GM10266 (cell line): ENCODE measurements at regions not wholly inside any gene's neighbourhood (a gene's known extent, or its start where the extent isn't known, plus 50 kb on each side); places are given as distances from the start of the nearest gene placed in this dataset.
"Not testable (repeated sequence)": the region's sequence is repeated elsewhere in the genome, so short reads cannot be mapped to it uniquely, and the experiment has no call there.

Source experiments
- DNase-seq: peaks from one replicate; pipeline ENCODE4 v3.0.0; 2012; ENCODE audit errors: extremely low spot score
- TF ChIP-seq, protein P1 (sequence below): IDR thresholded peaks from 2 replicates; pipeline ENCODE4 v1.5.1; 2012; ENCODE audit warnings: mild to moderate bottlenecking, low read depth; ENCODE audit not compliant: control insufficient read depth, insufficient read depth; ENCODE audit errors: missing control alignments

DNA sequence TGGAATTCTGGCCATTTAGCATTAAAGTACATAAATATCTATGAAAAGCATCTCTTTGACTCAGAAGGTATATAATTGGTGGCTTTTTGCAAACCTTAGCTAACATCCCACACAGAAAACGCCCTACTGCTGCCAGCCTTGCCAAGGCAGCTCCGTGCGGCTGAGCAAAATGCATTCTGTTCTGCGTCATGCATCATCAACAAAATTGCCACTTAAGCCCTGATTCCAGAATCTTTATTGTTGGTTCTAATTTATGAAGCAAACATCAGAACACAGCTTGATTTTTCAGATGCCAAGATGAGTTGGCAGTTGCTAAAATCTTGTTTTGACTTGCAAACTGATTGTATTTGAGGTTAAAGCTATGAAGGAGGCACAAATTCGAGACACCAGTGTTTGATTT is 314.9 kb upstream of the DEPDC1 start:
- DNase-seq = no peak
- TF ChIP-seq, protein P1, sequence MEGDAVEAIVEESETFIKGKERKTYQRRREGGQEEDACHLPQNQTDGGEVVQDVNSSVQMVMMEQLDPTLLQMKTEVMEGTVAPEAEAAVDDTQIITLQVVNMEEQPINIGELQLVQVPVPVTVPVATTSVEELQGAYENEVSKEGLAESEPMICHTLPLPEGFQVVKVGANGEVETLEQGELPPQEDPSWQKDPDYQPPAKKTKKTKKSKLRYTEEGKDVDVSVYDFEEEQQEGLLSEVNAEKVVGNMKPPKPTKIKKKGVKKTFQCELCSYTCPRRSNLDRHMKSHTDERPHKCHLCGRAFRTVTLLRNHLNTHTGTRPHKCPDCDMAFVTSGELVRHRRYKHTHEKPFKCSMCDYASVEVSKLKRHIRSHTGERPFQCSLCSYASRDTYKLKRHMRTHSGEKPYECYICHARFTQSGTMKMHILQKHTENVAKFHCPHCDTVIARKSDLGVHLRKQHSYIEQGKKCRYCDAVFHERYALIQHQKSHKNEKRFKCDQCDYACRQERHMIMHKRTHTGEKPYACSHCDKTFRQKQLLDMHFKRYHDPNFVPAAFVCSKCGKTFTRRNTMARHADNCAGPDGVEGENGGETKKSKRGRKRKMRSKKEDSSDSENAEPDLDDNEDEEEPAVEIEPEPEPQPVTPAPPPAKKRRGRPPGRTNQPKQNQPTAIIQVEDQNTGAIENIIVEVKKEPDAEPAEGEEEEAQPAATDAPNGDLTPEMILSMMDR = no peak

DNA sequence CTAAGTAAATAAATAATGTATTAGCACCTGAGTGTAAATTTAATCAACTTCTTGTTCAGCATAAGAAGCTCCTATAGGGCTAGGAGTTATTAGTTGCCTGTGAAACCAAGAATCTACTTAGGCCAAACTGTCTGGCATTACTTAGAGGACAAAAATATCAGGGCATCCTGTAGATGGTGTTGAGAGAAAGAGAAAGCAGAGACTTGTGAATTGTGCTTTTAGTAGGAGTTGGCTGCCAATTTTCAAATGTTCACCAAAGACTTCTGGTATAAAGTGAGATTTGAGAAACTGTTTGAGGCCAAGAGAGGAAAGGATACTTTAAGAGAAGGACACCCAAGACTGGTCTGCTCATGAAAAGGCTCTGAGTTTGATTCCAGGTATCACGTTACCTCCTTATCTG is 315.5 kb upstream of the DEPDC1 start:
- TF ChIP-seq, protein P1 = no peak
- no peak for DNase-seq

DNA sequence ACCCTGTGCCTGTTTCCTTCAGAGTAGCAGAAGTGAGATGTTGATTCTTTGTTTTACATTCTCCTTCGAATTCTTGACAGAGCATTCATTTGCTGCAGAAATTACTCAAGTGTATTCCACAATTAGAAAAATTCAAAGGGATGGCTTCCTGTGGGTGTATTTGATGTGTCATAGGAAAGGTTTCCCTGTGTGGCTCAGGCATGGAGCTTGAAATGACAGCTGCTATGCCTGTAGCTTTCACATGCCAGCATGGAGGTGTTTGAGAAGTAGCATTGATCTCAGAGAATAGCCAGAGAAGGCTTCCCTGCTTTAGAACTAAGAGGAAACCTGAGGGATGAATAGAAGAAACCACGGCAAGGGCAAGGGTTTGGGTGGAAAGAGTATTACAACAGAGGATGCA is 317.2 kb upstream of the DEPDC1 start:
- TF ChIP-seq, protein P1 = no peak
- no peak for DNase-seq

DNA sequence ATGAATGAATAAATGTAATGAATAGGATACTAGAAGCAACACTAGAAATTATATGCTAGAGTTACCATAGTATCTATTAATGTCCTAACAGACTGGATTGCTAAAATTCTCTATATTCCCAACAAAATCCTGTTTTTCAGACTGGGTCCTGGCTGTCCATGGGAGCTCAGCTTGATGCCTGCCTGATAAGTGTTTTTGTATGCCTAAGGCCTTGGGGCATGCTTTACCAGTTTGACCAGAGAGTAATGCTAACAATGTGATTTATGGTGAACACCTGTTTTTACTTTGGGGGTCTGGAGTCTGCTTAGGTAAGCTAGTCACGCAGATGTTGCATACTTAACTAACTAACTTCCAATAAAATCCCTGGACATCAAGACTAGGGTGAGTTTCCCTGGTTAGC is 318.8 kb upstream of the DEPDC1 start:
- DNase-seq = no peak
- TF ChIP-seq, protein P1 = no peak

DNA sequence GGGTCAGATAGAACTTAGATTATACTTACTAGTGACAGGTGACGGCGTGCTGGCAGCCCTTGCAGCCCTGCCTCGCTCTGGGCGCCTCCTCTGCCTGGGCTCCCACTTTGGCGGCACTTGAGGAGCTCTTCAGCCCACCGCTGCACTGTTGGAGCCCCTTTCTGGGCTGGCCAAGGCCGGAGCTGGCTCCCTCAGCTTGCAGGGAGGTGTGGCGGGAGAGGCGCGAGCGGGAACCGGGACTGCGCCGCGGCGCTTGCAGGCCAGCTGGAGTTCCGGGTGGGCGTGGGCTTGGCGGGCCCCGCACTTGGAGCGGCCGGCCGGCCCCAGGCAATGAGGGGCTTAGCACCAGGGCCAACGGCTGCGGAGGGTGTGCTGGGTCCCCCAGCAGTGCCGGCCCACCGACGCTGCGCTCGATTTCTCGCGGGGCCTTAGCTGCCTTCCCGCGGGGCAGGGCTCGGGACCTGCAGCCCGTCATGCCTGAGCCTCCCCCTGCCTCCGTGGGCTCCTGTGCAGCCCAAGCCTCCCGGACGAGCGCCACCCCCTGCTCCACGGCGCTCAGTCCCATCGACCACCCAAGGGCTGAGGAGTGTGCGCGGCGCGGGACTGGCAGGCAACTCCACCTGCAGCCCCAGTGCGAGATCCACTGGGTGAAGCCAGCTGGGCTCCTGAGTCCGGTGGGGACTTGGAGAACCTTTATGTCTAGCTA is 320.8 kb upstream of the DEPDC1 start:
- DNase-seq = not testable (repeated sequence)

DNA sequence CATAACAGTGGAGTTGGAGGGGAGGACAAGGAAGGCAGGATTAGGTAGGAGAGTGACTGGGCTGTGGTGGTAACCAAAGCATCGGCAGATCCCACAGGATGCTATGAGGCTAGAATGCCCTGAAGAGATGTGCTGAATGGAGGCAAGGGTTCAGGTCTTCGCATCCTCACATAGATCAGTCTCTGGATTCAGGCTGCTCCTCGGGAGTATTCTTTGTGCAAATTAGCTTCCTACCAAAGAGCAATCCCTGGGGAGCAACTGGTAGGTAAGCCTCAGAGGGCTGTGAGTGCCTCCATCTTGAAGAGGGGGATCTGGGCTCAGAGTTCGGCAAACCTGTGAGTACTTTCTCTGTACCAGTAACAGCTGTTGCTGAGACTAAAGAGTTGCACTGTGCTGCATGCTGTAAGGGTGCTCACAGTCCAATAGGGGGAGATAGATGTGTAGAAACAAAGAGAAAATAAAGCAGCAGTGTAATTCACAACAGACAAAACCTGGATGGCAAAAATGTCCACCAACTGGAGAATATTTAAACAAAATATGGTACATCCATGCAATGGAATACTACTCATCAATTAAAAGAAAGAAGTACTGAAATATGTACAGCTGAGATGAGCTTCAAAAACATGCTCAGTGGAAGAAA is 322.4 kb upstream of the DEPDC1 start:
- TF ChIP-seq, protein P1 = peak; percentile 16
- DNase-seq = peak; percentile 36

DNA sequence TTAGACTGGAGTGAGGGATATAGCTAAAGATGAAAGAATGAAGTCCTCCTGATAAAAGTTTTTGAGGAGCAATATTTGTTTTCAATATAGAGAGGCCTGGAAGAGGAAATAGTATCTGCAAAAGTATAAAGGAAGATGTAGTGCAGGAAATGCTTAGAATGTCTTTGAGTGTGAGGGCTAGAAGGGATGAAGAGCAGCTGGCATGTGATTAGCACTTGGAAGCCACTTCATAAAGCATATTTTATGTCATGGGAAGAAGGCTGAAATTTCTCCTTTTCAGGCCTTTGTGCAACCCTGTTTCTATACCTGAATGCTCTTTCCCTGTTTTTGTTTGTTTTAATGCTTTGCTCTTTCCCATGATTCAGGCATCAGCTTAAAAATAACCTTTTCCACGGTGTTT is 323.3 kb upstream of the DEPDC1 start:
- TF ChIP-seq, protein P1 = no peak
- DNase-seq = no peak
